ENCODE measurements at regions not wholly inside any gene's neighbourhood (a gene's known extent, or its start where the extent isn't known, plus 50 kb on each side); places are given as distances from the start of the nearest gene placed in this dataset.
A peak's percentile ranks its signal among the peaks of the same experiment; 100 is the strongest.

DNA sequence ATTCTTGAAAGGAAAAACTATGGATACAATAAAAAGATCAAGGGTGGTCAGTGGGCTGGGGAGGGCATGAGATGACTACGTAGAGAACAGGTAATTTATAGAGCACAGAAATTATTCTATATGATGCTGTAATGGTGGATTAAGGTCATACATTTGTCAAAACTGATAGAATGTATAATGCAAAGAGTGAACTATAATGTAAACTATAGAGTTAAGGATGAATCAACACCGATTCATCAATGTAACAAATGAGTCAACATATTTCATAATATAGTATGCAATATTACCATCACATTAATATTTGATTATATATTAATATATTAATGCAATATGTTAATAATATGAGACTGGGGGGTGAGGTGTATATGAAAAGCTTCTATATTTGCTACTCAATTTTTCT lies 555.6 kb upstream of the POT1 start:
- intact Hi-C loops (cut with DNase I): no loop called here
- no peak for DNase-seq (ENCODE audit: low spot score)
- Histone ChIP-seq H3K27ac (no peak overlapping the region), H3K27me3 (replicated peaks; ENCODE audit: insufficient read depth) (no peaks in the 10 kb centered on the region), H3K4me1 (replicated peaks) (no peaks in the 10 kb centered on the region), H3K4me3 (no peak overlapping the region), H3K9me3 (no peaks in the 10 kb centered on the region), H3K36me3 (no peaks in the 10 kb centered on the region)
- TF ChIP-seq POLR2A (IDR thresholded peaks at IDR 0.05) (no peak), POLR2AphosphoS5 (IDR thresholded peaks at IDR 0.05) (no peak)
- 75% methylated on average over 2 of the region's 2 CpGs for WGBS

GRCh38 chr7:125484755-125485154 lies 555.1 kb upstream of the POT1 start:
- H3K27ac ChIP-seq: no peak overlapping the region
- no peaks in the 10 kb centered on the region for H3K9me3 ChIP-seq
- H3K36me3 ChIP-seq: no peaks in the 10 kb centered on the region
- DNase-seq (ENCODE audit: low spot score): no peak
- H3K4me1 ChIP-seq (replicated peaks): no peaks in the 10 kb centered on the region
- intact Hi-C loops (cut with DNase I): no loop called here
- no peaks in the 10 kb centered on the region for H3K27me3 ChIP-seq (replicated peaks; ENCODE audit: insufficient read depth)
- TF ChIP-seq POLR2A (IDR thresholded peaks at IDR 0.05) (no peak), POLR2AphosphoS5 (IDR thresholded peaks at IDR 0.05) (peak; percentile 70)
- 48% methylated on average over 2 of the region's 2 CpGs for WGBS
- H3K4me3 ChIP-seq: no peak overlapping the region

GRCh38 chr7:125481323-125481722 lies 551.7 kb upstream of the POT1 start:
- intact Hi-C loops (cut with DNase I): no loop called here
- H3K4me1 ChIP-seq (replicated peaks): no peaks in the 10 kb centered on the region
- H3K9me3 ChIP-seq: no peaks in the 10 kb centered on the region
- H3K36me3 ChIP-seq: no peaks in the 10 kb centered on the region
- 93% methylated on average over 7 of the region's 7 CpGs for WGBS
- H3K4me3 ChIP-seq: no peak overlapping the region
- no peak overlapping the region for H3K27ac ChIP-seq
- TF ChIP-seq POLR2A (IDR thresholded peaks at IDR 0.05) (no peak), CTCF (IDR thresholded peaks at IDR 0.05) (no peak), POLR2AphosphoS5 (IDR thresholded peaks at IDR 0.05) (no peak)
- H3K27me3 ChIP-seq (replicated peaks; ENCODE audit: insufficient read depth): no peaks in the 10 kb centered on the region
- no peak for DNase-seq (ENCODE audit: low spot score)

GRCh38 chr7:125480762-125481161 lies 551.1 kb upstream of the POT1 start:
- intact Hi-C loops (cut with DNase I): no loop called here
- H3K4me1 ChIP-seq (replicated peaks): no peaks in the 10 kb centered on the region
- H3K36me3 ChIP-seq: no peaks in the 10 kb centered on the region
- H3K9me3 ChIP-seq: no peaks in the 10 kb centered on the region
- WGBS: 94% methylated on average over 10 of the region's 10 CpGs
- no peaks in the 10 kb centered on the region for H3K27me3 ChIP-seq (replicated peaks; ENCODE audit: insufficient read depth)
- DNase-seq (ENCODE audit: low spot score): no peak
- TF ChIP-seq CTCF (IDR thresholded peaks at IDR 0.05): no peak
- TF ChIP-seq POLR2AphosphoS5 (IDR thresholded peaks at IDR 0.05): no peak
- TF ChIP-seq POLR2A (IDR thresholded peaks at IDR 0.05): no peak
- no peak overlapping the region for H3K27ac ChIP-seq
- no peak overlapping the region for H3K4me3 ChIP-seq

DNA sequence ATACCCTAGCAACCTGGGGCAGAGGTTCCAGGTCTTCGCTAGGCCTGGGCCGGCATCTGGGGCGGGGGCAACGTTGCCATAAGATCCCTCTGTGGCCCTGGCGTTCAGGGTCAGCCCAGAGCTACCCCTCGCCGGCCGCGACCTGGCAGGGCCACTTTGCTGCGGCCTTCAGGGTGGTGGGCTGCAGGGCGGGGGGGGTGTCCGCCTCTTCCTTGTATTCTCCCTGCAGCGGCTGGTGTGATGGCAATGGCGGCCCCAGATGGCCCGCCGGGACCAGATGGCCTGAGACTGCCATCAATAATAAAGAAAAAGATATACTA lies 539.2 kb upstream of the POT1 start:
- no peaks in the 10 kb centered on the region for H3K9me3 ChIP-seq
- whole genome bisulfite sequencing: 99% methylated on average over 7 of the region's 16 CpGs
- H3K27ac ChIP-seq: no peak overlapping the region
- TF ChIP-seq POLR2A (IDR thresholded peaks at IDR 0.05) (no peak), POLR2AphosphoS5 (IDR thresholded peaks at IDR 0.05) (no peak), CTCF (IDR thresholded peaks at IDR 0.05) (no peak)
- no peak overlapping the region for H3K4me3 ChIP-seq
- no peaks in the 10 kb centered on the region for H3K36me3 ChIP-seq
- DNase-seq (ENCODE audit: low spot score): no peak
- no peaks in the 10 kb centered on the region for H3K4me1 ChIP-seq (replicated peaks)
- H3K27me3 ChIP-seq (replicated peaks; ENCODE audit: insufficient read depth): no peaks in the 10 kb centered on the region
- intact Hi-C loops (cut with DNase I): no loop called here

GRCh38 chr7:125467996-125468854 lies 538.6 kb upstream of the POT1 start:
- no peak overlapping the region for H3K4me3 ChIP-seq
- WGBS: 88% methylated on average over 17 of the region's 17 CpGs
- DNase-seq (ENCODE audit: low spot score): no peak

More at GRCh38 chr7:125467996-125468854, 538.6 kb upstream of the POT1 start:
- Histone ChIP-seq H3K27me3 (replicated peaks; ENCODE audit: insufficient read depth) (no peaks in the 10 kb centered on the region), H3K36me3 (no peaks in the 10 kb centered on the region), H3K27ac (no peak overlapping the region), H3K4me1 (replicated peaks) (no peaks in the 10 kb centered on the region), H3K9me3 (no peaks in the 10 kb centered on the region)
- intact Hi-C loops (cut with DNase I): no loop called here
- TF ChIP-seq POLR2AphosphoS5 (IDR thresholded peaks at IDR 0.05) (no peak), POLR2A (IDR thresholded peaks at IDR 0.05) (no peak), CTCF (IDR thresholded peaks at IDR 0.05) (no peak)

All from prostate gland (tissue), 2 donors.